HFFc6 (cell line): ENCODE measurements at regions not wholly inside any gene's neighbourhood (a gene's known extent, or its start where the extent isn't known, plus 50 kb on each side); places are given as distances from the start of the nearest gene placed in this dataset.

ENCODE experiments used
- DNase-seq: peaks from one replicate; pipeline ENCODE4 v3.0.0-alpha.2; 2018
- H3K27ac Mint-ChIP-seq: 2 replicates; pipeline ENCODE4 v1.8.0; 2020; ENCODE audit warnings: mild to moderate bottlenecking, mixed read lengths
- H3K27me3 Mint-ChIP-seq: 2 replicates; pipeline ENCODE4 v1.8.0; 2021; ENCODE audit warnings: mild to moderate bottlenecking, moderate library complexity, mixed read lengths; ENCODE audit not compliant: insufficient read depth
- H3K36me3 Mint-ChIP-seq: 2 replicates; pipeline ENCODE4 v1.8.0; 2021; ENCODE audit warnings: low read depth, mixed read lengths
- H3K4me1 Mint-ChIP-seq: 2 replicates; pipeline ENCODE4 v1.8.0; 2020; ENCODE audit warnings: low read depth, mixed read lengths
- H3K4me3 Mint-ChIP-seq: 2 replicates; pipeline ENCODE4 v1.8.0; 2020; ENCODE audit warnings: mild to moderate bottlenecking, moderate library complexity, mixed read lengths
- H3K9me3 Mint-ChIP-seq: 2 replicates; pipeline ENCODE4 v1.8.0; 2020; ENCODE audit warnings: mild to moderate bottlenecking, mixed read lengths
- TF ChIP-seq, protein P1 (sequence below): fragments of 200-600 bp; sonication (generic); IDR thresholded peaks from 2 replicates; pipeline ENCODE4 v1.5.0; 2021; ENCODE audit warnings: antibody characterized with exemption, mild to moderate bottlenecking

- no peaks in the 10 kb centered on the region for H3K27me3 Mint-ChIP-seq
- H3K9me3 Mint-ChIP-seq: peaks cover 30% of the 10 kb centered on the region
- H3K36me3 Mint-ChIP-seq: no peaks in the 10 kb centered on the region
- H3K4me1 Mint-ChIP-seq: no peaks in the 10 kb centered on the region
- H3K4me3 Mint-ChIP-seq: no peak overlapping the region
- no peak for DNase-seq
- H3K27ac Mint-ChIP-seq: no peak overlapping the region
- TF ChIP-seq, protein P1, sequence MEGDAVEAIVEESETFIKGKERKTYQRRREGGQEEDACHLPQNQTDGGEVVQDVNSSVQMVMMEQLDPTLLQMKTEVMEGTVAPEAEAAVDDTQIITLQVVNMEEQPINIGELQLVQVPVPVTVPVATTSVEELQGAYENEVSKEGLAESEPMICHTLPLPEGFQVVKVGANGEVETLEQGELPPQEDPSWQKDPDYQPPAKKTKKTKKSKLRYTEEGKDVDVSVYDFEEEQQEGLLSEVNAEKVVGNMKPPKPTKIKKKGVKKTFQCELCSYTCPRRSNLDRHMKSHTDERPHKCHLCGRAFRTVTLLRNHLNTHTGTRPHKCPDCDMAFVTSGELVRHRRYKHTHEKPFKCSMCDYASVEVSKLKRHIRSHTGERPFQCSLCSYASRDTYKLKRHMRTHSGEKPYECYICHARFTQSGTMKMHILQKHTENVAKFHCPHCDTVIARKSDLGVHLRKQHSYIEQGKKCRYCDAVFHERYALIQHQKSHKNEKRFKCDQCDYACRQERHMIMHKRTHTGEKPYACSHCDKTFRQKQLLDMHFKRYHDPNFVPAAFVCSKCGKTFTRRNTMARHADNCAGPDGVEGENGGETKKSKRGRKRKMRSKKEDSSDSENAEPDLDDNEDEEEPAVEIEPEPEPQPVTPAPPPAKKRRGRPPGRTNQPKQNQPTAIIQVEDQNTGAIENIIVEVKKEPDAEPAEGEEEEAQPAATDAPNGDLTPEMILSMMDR: no peak
Measured at GRCh38 chr2:81734981-81735380, 1430.4 kb upstream of the LRRTM1 start.

DNA sequence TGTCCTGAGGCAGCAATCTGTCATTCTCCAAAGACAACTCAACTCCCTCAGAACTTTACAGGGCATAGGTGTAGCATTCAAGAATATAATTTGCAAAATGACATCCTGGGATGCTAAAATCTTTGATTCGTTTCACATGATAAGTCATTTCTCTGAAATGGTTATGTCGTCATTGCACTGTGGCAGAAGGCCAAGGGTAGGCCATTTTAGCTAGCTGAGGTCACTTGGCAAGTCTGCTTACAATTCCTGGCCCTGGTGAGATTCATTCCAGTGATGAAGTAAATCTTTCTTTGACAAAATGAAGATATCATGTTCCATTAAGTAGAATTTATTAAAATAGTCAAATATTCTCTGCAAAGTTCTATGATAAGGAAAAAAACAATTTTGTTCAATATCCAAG, 1410.3 kb upstream of the LRRTM1 start:
- Mint-ChIP-seq H3K36me3 (no peaks in the 10 kb centered on the region), H3K4me3 (no peak overlapping the region), H3K9me3 (peaks cover 57% of the 10 kb centered on the region), H3K27me3 (no peaks in the 10 kb centered on the region), H3K4me1 (no peaks in the 10 kb centered on the region), H3K27ac (no peak overlapping the region)
- TF ChIP-seq, protein P1: no peak
- no peak for DNase-seq

GRCh38 chr2:81706856-81707255, 1402.3 kb upstream of the LRRTM1 start:
- TF ChIP-seq, protein P1: no peak
- Mint-ChIP-seq H3K4me1 (no peaks in the 10 kb centered on the region), H3K36me3 (no peaks in the 10 kb centered on the region), H3K27me3 (no peaks in the 10 kb centered on the region), H3K27ac (no peak overlapping the region), H3K4me3 (no peak overlapping the region), H3K9me3 (peaks cover 31% of the 10 kb centered on the region)
- DNase-seq: no peak

DNA sequence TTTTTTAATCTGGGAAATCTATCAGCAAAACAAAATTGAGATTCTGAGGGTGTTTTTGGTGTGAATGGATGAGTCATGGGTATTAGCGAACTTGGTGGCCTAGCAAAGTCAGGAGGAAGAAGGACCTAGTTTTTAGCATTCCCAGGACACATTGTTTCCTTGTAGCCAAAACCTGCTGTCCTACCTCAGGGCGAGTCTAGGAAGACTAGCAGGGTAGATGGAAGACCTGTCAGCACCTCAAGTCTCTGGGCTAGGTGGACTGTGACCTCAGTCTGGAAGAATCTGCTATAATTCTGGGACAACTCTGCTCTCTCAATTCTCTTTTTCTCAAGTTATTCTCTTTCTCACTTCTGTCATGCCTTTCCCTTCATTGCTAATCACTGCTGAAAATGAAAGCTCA, 1399.3 kb upstream of the LRRTM1 start:
- Mint-ChIP-seq H3K9me3 (peaks cover 25% of the 10 kb centered on the region), H3K27me3 (no peaks in the 10 kb centered on the region), H3K4me3 (no peak overlapping the region), H3K4me1 (no peaks in the 10 kb centered on the region), H3K27ac (no peak overlapping the region), H3K36me3 (no peaks in the 10 kb centered on the region)
- TF ChIP-seq, protein P1: no peak
- DNase-seq: no peak

- TF ChIP-seq, protein P1: no peak
- Mint-ChIP-seq H3K4me3 (no peak overlapping the region), H3K27me3 (no peaks in the 10 kb centered on the region), H3K36me3 (no peaks in the 10 kb centered on the region), H3K9me3 (peaks cover 42% of the 10 kb centered on the region), H3K4me1 (no peaks in the 10 kb centered on the region), H3K27ac (no peak overlapping the region)
- no peak for DNase-seq
Measured at GRCh38 chr2:81692566-81692965, 1388.0 kb upstream of the LRRTM1 start.

DNA sequence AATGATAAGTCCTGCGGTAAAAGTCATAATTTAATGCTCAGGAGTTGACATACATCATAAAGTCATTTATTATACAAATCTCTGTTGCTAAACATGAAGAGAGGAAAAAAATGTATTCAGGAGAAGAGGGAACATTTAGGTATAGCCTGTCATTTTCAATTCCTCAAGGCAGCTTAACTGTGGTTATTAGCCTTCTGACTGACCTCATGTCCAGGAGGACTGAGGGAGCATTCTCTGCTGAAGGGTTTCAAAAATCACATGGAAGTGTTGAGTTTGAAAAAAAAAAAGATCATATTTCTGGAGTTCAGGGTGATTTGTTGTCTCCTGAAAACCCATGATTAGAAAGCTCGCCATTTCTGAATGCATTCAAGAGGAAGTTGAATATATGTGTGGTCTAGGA, 1371.1 kb upstream of the LRRTM1 start:
- no peaks in the 10 kb centered on the region for H3K36me3 Mint-ChIP-seq
- TF ChIP-seq, protein P1: no peak
- peaks cover 40% of the 10 kb centered on the region for H3K9me3 Mint-ChIP-seq
- H3K4me3 Mint-ChIP-seq: no peak overlapping the region
- H3K4me1 Mint-ChIP-seq: no peaks in the 10 kb centered on the region
- no peaks in the 10 kb centered on the region for H3K27me3 Mint-ChIP-seq
- H3K27ac Mint-ChIP-seq: no peak overlapping the region
- no peak for DNase-seq
